ENCODE measurements at regions not wholly inside any gene's neighbourhood (a gene's known extent, or its start where the extent isn't known, plus 50 kb on each side); places are given as distances from the start of the nearest gene placed in this dataset.

- no peak for DNase-seq
Observed at GRCh38 chr6:112745765-112746164, 398.6 kb downstream of the RFPL4B start.

- DNase-seq = no peak
Observed at GRCh38 chr6:112749673-112750072, 402.5 kb downstream of the RFPL4B start.

- DNase-seq = no peak
Observed at GRCh38 chr6:112752305-112752704, 405.2 kb downstream of the RFPL4B start.

DNA sequence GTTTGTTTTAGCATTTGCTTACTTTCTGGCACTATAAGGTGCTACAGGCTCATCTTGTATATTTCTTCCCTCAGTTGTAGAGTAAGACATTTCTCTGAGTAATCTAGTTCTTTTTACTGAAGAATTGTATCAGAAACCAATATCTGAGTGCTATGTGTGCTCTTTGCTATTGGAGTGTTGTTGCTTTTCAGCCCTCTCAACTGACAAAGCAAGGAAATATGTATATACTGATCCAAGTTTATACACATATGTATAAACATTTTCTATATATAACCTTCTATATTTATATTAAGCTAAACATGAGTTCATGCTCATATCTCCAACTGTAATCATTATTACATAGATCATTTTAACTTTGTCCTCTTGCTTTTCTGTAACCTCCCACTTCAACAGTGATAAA lies 405.7 kb downstream of the RFPL4B start:
- DNase-seq = no peak

DNA sequence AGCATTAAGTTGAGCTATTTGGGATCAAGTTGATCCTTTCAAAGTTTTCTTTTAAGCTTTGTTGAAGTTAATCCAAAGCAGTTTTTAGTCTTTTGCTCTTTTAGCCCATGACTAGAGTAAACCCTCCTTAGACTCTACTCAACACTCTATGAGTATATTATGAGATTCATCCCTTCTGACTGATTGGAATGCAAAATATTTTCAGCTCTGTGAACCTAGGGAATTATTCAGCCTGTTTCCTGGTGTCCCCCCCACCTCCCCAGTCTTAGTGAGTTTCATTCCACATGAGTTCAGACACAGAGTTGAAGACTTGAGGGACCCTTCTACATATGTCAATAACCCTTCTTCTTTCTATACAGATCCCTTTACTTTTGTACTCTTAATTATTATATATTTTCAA lies 413.7 kb downstream of the RFPL4B start:
- DNase-seq = no peak

DNA sequence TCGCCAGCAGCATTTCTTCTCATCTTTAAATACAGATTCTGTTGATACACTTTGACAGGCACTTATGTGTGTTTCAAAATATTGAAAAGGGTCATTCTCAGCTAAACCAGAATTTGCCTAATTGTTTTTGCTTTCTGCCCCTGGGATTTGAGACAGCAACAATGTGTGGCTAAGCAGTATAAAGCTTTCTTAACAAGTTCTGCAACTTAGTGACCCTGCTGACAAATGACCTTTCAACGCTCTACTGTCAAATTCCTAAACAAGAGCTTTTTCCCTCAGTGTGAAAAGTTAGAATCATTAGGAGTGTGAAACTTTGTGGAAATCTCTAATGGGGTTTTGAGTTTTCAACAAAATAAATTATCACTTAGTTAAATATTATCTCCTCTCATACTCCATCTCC lies 414.6 kb downstream of the RFPL4B start:
- no peak for DNase-seq

DNA sequence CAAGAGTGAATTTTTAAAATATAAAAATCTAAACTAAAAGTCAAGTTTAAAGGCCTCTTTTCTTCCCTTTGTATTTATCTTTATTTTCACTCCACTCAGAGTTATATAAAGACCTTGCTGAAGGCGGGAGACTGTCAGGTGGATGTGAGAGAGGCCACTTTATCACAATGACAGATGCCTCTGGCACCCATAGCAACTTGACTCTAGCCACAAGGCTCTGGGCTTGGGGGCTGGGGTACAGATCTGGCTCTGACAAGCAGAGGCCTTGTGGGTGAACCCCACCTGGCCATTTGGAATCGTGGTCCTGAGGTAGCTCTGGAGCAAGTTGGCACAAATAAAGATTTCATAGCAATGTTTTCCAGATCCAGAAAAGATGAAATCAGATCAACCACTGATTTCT lies 417.2 kb downstream of the RFPL4B start:
- DNase-seq = no peak

DNA sequence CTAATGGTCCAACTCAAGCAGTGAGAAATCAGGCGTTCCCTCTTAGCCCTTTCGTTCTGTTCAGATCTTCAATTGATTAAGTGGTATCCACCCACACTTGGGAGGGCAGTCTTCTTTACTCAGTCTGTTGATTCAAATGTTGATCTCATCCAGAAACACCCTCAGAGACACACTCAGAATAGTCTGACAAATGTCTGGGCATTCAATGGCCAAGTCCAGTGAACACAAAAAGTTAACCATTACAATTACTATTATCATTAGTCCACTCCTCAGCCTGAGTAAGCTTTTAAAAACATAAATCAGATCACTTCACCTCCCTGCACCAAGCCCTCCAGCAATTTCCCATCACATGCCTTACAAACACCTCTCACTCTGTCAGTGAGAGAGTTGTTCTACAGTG lies 423.2 kb downstream of the RFPL4B start:
- DNase-seq = no peak

DNA sequence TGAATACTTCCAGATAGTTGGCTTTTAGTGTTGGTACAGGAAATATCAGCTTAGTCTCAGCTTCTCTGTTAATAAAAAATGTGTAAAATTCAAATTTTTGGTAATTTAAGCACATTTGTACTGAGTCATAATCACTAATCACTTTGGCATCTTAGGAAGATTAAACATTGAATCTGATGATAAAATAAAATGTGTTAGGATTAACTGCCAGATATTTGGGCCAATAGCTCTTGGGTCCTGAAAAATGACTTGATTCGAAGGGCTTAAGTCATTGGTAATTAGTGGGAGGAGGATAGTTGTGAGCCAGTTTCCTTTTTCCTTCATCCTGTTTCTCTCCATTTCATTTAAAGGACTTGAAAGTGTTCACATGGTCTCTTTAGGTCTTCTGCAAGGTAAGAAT lies 426.1 kb downstream of the RFPL4B start:
- DNase-seq = no peak

DNA sequence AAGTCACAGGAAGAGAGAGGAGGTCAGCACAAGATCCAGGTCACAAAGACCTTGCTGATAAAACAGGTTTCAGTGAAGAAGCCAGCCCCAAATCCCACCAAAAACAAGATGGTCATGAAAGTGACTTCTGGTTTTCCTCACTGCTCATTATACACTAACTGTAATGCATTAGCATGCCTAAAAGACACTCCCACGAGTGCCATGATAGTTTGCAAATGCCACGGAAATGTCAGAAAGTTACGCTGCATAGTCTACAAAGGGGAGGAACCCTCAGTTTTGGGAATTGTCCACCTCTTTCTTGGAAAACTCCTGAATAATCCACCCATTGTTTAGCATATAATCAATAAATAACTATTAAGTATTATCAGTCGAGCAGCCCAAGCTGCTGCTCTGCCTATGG lies 427.2 kb downstream of the RFPL4B start:
- DNase-seq = no peak

DNA sequence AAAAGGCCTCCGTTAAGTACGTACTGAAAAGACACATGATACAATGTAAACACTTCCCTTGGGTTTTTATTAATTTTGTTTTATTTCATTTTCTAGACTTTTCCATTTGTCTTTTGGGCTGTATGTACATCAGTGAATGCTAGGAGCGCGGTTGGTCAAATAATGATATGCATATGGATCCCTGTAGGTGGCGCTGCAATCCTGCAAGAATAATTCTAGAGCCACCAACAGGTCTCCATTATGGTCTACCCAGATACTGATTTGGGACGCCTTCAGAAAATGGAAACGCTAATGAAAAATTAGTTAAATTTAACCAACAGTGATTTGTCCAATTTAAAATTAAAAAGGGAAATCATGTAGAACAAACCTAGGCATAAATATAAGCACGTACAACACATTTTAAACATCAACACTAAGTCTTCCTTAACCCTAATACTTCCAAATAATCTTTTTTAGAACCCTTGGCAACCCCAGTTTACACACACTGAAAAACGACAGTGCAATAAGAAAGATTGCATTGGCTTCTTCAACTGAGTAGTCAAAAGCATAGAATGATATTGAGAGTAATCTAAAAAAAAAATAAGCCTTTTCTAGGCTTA lies 433.5 kb downstream of the RFPL4B start:
- DNase-seq = no peak

- DNase-seq = no peak
Observed at GRCh38 chr6:112781241-112781640, 434.1 kb downstream of the RFPL4B start.

DNA sequence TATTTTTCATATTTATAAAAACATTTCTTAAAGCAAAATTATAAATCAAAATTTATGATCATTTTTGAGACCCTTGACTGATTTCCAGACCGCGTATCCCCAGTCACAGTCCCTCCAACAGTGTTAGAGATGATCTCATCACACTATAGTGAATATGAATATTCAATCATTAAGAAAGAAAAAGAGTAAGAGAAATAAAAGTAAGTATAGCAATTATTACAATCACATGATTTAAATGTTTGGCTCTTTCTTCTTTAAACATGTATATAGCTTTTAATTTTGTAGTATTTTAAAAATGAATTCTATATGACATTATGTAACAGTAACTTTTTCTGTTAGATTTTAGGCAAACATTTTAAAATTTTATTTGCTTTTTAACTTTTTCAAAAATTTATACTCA lies 438.3 kb downstream of the RFPL4B start:
- no peak for DNase-seq

- no peak for DNase-seq
Observed at GRCh38 chr6:112786801-112787200, 439.7 kb downstream of the RFPL4B start.

DNA sequence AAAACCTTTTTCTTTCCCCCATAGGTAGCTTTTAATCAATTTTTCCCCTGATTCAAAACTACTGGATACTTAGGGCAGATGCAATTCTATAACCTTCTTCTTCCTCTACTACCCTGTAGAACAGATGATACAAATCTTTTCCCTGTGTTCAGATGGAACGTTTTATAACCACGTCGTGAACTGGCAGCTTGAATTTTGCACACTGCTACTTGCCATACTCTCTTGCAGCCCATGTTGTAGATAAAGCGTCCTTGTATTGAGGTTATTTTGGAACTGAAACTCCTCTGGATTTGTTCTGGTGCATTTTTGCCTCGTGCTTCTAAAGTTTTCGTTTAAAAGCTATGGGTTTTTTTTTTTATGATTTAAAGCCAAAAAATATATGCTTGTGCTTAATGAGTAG lies 440.2 kb downstream of the RFPL4B start:
- DNase-seq = no peak

DNA sequence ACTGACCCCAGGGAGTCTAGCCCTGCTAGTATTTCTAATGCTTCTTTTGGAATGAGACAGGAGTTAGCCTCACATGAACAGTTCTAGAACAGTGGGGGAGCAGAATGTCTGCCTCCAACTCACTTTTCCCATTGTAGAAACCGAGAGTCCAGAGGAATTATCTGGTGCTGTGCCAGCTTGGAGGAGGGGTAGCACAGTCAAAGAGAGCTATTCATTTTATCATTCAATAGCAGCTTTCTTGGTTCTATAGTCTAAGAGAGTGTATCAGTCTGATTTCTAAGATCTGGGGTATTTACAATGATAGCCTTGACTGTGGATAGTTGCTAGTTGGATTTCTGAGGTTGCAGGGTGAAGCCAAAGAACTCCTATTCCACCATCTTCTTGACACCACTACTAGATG lies 448.2 kb downstream of the RFPL4B start:
- no peak for DNase-seq

DNA sequence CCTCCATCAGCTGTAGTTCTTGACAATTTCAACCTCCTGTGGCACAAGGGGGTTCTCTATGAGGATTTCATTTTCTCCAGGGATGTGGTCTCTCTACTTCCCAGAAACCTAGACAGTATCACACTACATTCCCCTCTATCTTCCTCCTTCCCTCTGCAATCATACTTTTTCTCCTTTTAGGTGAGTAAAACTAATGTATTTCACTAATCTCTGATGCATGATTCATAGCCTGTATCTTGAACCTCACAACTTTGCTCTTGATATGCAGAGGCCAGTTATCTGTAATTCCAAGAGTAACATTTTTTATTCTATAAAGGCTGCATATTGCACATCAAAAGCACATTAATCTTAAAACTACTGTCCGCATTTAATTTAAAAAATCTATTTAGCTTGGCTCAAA lies 449.6 kb downstream of the RFPL4B start:
- no peak for DNase-seq

DNA sequence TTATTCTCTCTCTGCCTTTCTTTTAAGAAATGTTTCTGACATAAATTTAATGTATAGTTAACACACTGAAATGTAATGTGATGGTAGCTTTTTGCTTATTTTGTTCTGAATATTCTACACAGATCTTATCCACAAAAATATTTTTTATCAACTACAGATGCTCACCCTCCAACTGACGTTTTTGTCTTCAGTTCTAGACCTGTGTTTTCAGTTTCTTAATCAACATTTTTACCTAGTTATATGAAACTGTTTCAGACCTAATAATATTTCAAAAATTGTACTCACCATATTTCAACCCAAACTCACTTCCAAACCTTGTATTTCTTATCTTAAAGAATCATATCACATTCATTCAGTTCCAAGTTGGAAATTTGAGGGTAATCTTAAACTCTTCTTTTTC lies 452.8 kb downstream of the RFPL4B start:
- DNase-seq = no peak

DNA sequence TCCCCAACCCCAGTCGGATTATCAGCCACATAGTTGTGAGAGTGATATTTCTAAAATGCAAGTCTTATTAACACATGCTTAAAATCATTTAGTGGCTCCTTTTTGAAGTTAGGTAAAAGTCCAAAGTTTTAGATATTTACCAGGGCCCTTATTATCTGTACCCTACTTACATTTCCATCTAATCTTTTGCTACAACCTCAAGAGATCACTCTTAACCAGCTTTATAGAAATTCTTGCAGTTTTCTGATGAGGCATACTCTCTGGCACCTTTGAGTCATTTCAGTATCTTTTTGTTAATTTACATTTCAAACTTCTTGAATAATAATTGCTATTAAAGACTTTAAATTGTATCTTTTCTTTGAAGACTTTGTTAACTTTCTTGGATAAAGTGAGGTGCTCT lies 453.3 kb downstream of the RFPL4B start:
- no peak for DNase-seq

- DNase-seq = no peak
Observed at GRCh38 chr6:112800916-112801315, 453.8 kb downstream of the RFPL4B start.

DNA sequence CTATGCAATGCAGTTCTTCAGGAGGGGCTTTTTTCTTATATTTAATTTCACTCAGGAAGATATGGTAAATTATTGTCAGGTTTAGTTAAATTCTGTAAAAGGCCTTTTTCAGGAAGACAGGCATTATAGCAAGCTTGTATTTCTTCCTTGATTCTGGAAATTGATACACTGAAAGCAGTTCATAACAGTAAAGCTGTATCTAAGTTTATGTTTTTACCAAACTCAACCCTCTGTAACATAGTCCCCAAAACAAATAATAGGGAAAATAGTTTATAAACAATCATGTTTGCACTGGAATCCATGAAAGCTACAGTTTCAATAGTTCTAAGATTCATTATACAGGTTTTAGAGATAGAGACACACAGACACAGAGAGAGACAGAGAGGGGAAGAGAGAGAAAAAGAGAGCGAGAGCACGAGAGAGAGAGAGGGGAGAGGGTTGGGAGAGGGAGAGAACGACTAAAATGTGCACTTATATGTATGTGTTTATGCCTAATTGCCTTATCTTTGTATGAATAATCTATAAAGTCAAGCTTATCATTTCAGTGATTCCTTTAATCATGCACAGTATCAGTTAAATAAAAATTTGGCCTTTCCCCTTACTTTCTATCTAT lies 454.4 kb downstream of the RFPL4B start:
- DNase-seq = no peak

GRCh38 chr6:112802144-112802543 lies 455.0 kb downstream of the RFPL4B start:
- no peak for DNase-seq

GRCh38 chr6:112804638-112805330 lies 457.7 kb downstream of the RFPL4B start:
- DNase-seq = no peak

GRCh38 chr6:112806163-112806865 lies 459.2 kb downstream of the RFPL4B start:
- no peak for DNase-seq
